ENCODE measurements at regions not wholly inside any gene's neighbourhood (a gene's known extent, or its start where the extent isn't known, plus 50 kb on each side); places are given as distances from the start of the nearest gene placed in this dataset.

GRCh38 chr12:115758877-115759620 is 518.4 kb downstream of the MED13L start:
- DNase-seq (ENCODE audit: low spot score): no peak

GRCh38 chr12:115758183-115758582 is 519.3 kb downstream of the MED13L start:
- DNase-seq (ENCODE audit: low spot score): no peak

- no peak for DNase-seq (ENCODE audit: low spot score)
Measured at GRCh38 chr12:115756804-115757203, 520.7 kb downstream of the MED13L start.

GRCh38 chr12:115756271-115756670 is 521.2 kb downstream of the MED13L start:
- DNase-seq (ENCODE audit: low spot score): no peak

GRCh38 chr12:115755725-115756085 is 521.8 kb downstream of the MED13L start:
- no peak for DNase-seq (ENCODE audit: low spot score)

GRCh38 chr12:115755061-115755724 is 522.3 kb downstream of the MED13L start:
- DNase-seq (ENCODE audit: low spot score): no peak

- peak; percentile 70 for DNase-seq (ENCODE audit: low spot score)
Measured at GRCh38 chr12:115752913-115753726, 524.4 kb downstream of the MED13L start.

GRCh38 chr12:115752156-115752555 is 525.3 kb downstream of the MED13L start:
- no peak for DNase-seq (ENCODE audit: low spot score)

- no peak for DNase-seq (ENCODE audit: low spot score)
Measured at GRCh38 chr12:115750340-115750739, 527.2 kb downstream of the MED13L start.

GRCh38 chr12:115749071-115749841 is 528.2 kb downstream of the MED13L start:
- DNase-seq (ENCODE audit: low spot score): no peak

- DNase-seq (ENCODE audit: low spot score): no peak
Measured at GRCh38 chr12:115740586-115741155, 536.8 kb downstream of the MED13L start.

- no peak for DNase-seq (ENCODE audit: low spot score)
Measured at GRCh38 chr12:115737895-115738294, 539.6 kb downstream of the MED13L start.

GRCh38 chr12:115736360-115736759 is 541.1 kb downstream of the MED13L start:
- no peak for DNase-seq (ENCODE audit: low spot score)

- no peak for DNase-seq (ENCODE audit: low spot score)
Measured at GRCh38 chr12:115730975-115731541, 546.4 kb downstream of the MED13L start.

- no peak for DNase-seq (ENCODE audit: low spot score)
Measured at GRCh38 chr12:115726691-115727090, 550.8 kb downstream of the MED13L start.

GRCh38 chr12:115722181-115722580 is 555.3 kb downstream of the MED13L start:
- DNase-seq (ENCODE audit: low spot score): no peak

- DNase-seq (ENCODE audit: low spot score): no peak
Measured at GRCh38 chr12:115716551-115716950, 560.9 kb downstream of the MED13L start.

- DNase-seq (ENCODE audit: low spot score): no peak
Measured at GRCh38 chr12:115712676-115713075, 564.8 kb downstream of the MED13L start.

- peak; percentile 37 for DNase-seq (ENCODE audit: low spot score)
Measured at GRCh38 chr12:115710104-115710564, 567.4 kb downstream of the MED13L start.

- no peak for DNase-seq (ENCODE audit: low spot score)
Measured at GRCh38 chr12:115709540-115710011, 567.9 kb downstream of the MED13L start.

- no peak for DNase-seq (ENCODE audit: low spot score)
Measured at GRCh38 chr12:115708801-115709200, 568.7 kb downstream of the MED13L start.
